ENCODE measurements at regions not wholly inside any gene's neighbourhood (a gene's known extent, or its start where the extent isn't known, plus 50 kb on each side); places are given as distances from the start of the nearest gene placed in this dataset.

DNA sequence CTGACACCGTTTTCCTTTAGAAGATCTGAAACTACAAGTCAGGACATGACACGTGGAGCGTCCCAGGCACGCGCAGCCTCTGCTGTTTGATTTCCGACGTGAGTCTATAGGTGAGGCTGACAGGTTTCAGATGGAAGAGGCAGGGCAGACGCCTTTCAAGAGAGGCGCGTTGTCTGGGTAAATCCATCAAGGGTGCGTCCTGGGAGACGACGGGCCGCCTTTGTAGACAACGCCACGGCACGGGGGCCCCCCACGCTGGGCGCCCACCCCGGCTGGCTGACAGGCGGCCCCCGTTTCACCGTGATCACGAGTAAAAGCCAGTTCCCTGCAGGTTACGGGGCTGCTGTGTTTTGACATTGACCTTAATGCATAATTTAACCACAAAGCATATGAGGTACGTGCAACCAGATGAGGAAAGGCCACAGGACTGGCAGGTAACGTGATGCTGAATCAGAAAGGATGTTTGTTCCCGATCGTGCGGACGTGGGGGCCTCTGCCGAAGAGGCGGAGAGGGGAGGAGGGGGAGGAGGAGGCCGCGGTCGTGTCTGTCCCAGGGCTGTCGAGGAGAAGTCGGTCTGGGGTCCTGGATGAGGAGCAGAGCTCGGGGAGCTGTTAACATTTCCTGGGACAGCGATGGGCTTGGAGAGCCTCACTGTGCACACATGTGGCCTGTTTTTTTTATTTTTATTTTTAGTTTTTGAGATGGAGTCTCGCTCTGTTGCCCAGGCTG is 51.1 kb upstream of the PPP2R3B start:
- ChIA-PET POLR2A (no interaction called here), CTCF (no interaction called here)
- DNase-seq (peak in 1 of 14 experiments; percentile 9), ATAC-seq (ENCODE audit: poor library complexity) (no peak)
- no peaks in the 10 kb centered on the region for H3K4me1 ChIP-seq (ENCODE audit: insufficient read depth, low read length)
- no peak for TF ChIP-seq CTCF (IDR thresholded peaks at IDR 0.05)
- no peaks in the 10 kb centered on the region for H3K36me3 Mint-ChIP-seq (ENCODE audit: low read depth)
- no peak overlapping the region for H3K27ac Mint-ChIP-seq
- no peaks in the 10 kb centered on the region for H3K36me3 ChIP-seq (ENCODE audit: insufficient read depth, low read length)
- no peaks in the 10 kb centered on the region for H3K27me3 ChIP-seq (ENCODE audit: control insufficient read depth in 1 of 2, insufficient read depth in 2 of 2, low read length in 2 of 2)
- H3K4me3 Mint-ChIP-seq = no peak overlapping the region
- intact Hi-C loops (cut with DNase I, micrococcal nuclease) = no loop called here
- peaks cover 2% of the 10 kb centered on the region for H3K9me3 Mint-ChIP-seq
- peaks cover 0 to 38% of the 10 kb centered on the region in 2 experiments for H3K9me3 ChIP-seq (ENCODE audit: control insufficient read depth in 1 of 2, insufficient read depth in 1 of 2, low read length in 2 of 2)
- H3K27ac ChIP-seq (ENCODE audit: low read depth in 1 of 2, low read length in 2 of 2) = no peak overlapping the region
- peak overlapping the region; percentile 5 for H3K4me3 ChIP-seq (ENCODE audit: low read length)
- no peaks in the 10 kb centered on the region for H3K4me1 Mint-ChIP-seq (ENCODE audit: low read depth)
- H3K27me3 Mint-ChIP-seq = peaks cover 5% of the 10 kb centered on the region

GRCh38 chrX:439241-439640 is 52.5 kb upstream of the PPP2R3B start:
- peaks cover 5% of the 10 kb centered on the region for H3K27me3 Mint-ChIP-seq
- H3K27ac Mint-ChIP-seq = no peak overlapping the region
- H3K36me3 Mint-ChIP-seq (ENCODE audit: low read depth) = no peaks in the 10 kb centered on the region
- intact Hi-C loops (cut with DNase I, micrococcal nuclease) = no loop called here
- H3K4me3 ChIP-seq (ENCODE audit: low read length) = no peak overlapping the region
- no peak for ATAC-seq (ENCODE audit: poor library complexity)
- no peak overlapping the region for H3K27ac ChIP-seq (ENCODE audit: low read depth in 1 of 2, low read length in 2 of 2)
- H3K27me3 ChIP-seq (ENCODE audit: control insufficient read depth in 1 of 2, insufficient read depth in 2 of 2, low read length in 2 of 2) = no peaks in the 10 kb centered on the region
- ChIA-PET POLR2A (no interaction called here), CTCF (no interaction called here)
- H3K4me1 Mint-ChIP-seq (ENCODE audit: low read depth) = no peaks in the 10 kb centered on the region
- no peak overlapping the region for H3K4me3 Mint-ChIP-seq
- TF ChIP-seq CTCF (IDR thresholded peaks at IDR 0.05) = no peak
- peaks cover 0 to 31% of the 10 kb centered on the region in 2 experiments for H3K9me3 ChIP-seq (ENCODE audit: control insufficient read depth in 1 of 2, insufficient read depth in 1 of 2, low read length in 2 of 2)
- DNase-seq = no peak
- no peaks in the 10 kb centered on the region for H3K36me3 ChIP-seq (ENCODE audit: insufficient read depth, low read length)
- no peaks in the 10 kb centered on the region for H3K9me3 Mint-ChIP-seq
- H3K4me1 ChIP-seq (ENCODE audit: insufficient read depth, low read length) = no peaks in the 10 kb centered on the region

DNA sequence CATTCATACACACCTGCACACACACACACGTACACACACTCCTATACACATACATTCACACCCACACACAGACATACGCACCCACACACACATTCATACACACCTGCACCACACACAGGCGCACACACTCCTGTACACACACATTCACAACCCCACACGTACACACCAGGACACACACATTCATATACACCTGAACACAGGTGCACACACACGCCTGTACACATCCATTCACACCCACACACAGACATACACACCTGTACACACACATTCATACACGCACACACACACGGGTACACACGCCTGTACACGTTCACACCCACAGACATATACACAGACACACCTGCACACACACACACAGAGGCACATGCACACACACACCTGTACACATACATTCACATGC is 53.0 kb upstream of the PPP2R3B start:
- H3K27ac Mint-ChIP-seq = no peak overlapping the region
- no peak for ATAC-seq (ENCODE audit: poor library complexity)

More for the DNA sequence above, 53.0 kb upstream of the PPP2R3B start:
- Histone ChIP-seq H3K36me3 (ENCODE audit: insufficient read depth, low read length) (no peaks in the 10 kb centered on the region), H3K27ac (ENCODE audit: low read depth in 1 of 2, low read length in 2 of 2) (no peak overlapping the region), H3K9me3 (ENCODE audit: control insufficient read depth in 1 of 2, insufficient read depth in 1 of 2, low read length in 2 of 2) (peaks cover 0 to 31% of the 10 kb centered on the region in 2 experiments), H3K27me3 (ENCODE audit: control insufficient read depth in 1 of 2, insufficient read depth in 2 of 2, low read length in 2 of 2) (no peaks in the 10 kb centered on the region), H3K4me1 (ENCODE audit: insufficient read depth, low read length) (no peaks in the 10 kb centered on the region), H3K4me3 (ENCODE audit: low read length) (no peak overlapping the region)
- H3K27me3 Mint-ChIP-seq = peaks cover 5% of the 10 kb centered on the region
- no peak overlapping the region for H3K4me3 Mint-ChIP-seq
- CTCF ChIA-PET = no interaction called here
- POLR2A ChIA-PET = no interaction called here
- intact Hi-C loops (cut with DNase I, micrococcal nuclease) = no loop called here
- TF ChIP-seq CTCF (IDR thresholded peaks at IDR 0.05) = no peak
- H3K9me3 Mint-ChIP-seq = no peaks in the 10 kb centered on the region
- no peak for DNase-seq
- no peaks in the 10 kb centered on the region for H3K4me1 Mint-ChIP-seq (ENCODE audit: low read depth)
- H3K36me3 Mint-ChIP-seq (ENCODE audit: low read depth) = no peaks in the 10 kb centered on the region

Data from CD4-positive, alpha-beta T cell (primary cell).